GM19240 (cell line): ENCODE measurements at regions not wholly inside any gene's neighbourhood (a gene's known extent, or its start where the extent isn't known, plus 50 kb on each side); places are given as distances from the start of the nearest gene placed in this dataset.
"Not testable (repeated sequence)": the region's sequence is repeated elsewhere in the genome, so short reads cannot be mapped to it uniquely, and the experiment has no call there.

Experiments used
- DNase-seq: peaks from one replicate; pipeline ENCODE4 v3.0.0; 2011; ENCODE audit warnings: low spot score; ENCODE audit not compliant: insufficient read length

DNA sequence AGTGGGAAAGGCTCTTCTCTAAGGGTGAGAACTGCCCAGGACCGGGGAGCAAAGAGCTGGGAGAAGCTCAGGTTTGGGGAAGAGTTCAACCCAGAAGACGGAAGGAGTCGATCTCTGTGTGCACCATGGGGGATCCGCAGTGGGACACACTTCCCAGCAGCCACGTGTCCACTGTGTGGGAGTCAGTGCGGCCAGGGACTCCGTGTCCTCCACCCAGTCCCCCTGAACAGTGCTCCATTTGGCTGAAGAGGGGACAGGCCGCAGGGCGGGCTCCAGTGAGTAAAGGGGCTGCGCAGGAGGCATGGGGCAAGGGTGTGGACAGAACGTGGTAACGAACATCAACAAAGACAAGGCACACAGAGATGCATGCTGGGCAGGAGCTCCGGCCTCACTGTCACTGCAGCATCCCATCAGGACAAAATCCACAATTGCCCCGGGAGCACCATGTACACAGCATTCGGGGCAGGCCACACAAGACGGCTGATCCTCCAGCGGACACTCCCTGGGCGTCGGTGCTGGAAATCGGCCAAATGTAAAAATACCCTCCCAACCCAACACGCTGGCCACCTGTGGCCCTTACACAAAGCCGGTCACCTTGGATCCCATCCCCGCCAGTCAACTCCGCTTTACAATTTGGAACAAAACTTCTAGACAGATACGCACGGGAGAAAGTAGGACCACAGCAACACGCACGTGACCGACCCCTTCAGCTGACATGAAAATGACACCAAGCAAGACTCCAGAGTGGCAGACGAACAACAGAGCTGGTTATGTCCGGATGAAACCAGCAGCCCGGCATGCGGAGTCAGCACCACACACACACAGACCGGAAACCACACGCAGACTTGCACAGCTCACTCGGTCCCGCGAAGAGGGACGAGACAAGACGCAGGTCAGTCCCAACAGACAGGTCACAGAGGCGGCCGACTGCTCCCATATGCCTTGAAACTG lies 366.8 kb downstream of the SHANK2 start:
- DNase-seq, result no peak

DNA sequence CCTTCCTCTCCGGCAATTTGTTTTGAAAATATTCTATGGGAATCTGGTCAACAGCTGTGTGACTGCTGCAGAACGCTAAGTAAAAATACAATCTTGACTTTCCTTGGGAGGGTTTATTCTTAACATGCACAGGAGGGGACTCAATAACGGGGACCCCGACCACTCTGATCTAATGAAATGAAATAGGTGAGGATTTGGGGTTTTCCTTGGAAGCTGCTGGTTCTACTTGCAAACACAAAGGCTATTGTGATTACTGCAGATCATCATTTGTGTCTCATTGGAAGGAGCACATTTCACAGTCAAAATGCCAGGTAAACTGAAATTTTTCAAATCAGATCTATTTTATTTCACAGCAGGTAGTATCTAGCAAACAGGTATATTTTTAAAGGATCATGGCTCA lies 366.1 kb downstream of the SHANK2 start:
- no peak for DNase-seq

DNA sequence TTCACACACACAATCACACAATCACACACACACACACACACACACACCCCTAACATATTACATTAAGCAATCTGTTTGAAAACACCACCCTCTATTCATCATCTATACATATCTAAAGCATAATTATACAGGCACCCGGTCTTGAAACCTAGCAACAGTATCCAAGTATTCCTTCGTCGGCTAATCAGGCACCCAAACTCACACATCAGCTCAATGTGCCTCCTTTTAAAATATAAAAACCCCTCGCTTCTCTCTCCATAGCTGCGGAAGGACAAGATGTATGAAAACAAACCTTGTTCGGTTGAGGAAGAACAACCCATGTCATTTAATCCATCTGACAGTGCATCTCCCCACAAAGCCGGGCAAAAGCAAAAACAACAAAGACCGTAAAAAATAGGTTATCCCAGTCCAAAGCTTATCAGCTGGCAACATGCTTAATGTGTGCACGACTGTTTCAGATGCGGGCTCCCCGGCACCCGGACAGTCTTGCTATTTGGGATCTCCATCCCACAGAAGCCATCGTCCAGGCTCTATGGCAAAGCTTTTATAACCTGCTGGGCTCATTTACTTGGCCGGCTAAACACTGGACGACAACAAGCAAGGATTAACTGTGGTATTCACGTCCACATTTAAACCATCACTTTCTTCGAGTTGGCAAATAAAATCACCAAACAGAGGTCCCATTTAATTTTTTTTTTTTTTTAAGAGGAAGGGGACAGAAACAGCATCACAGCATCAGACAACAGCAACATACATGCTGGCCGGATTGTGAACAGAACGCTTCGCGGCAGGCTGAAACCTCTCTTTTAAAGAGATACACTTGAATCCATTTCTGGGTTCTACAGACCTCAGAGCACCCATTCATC lies 365.5 kb downstream of the SHANK2 start:
- DNase-seq, result no peak

DNA sequence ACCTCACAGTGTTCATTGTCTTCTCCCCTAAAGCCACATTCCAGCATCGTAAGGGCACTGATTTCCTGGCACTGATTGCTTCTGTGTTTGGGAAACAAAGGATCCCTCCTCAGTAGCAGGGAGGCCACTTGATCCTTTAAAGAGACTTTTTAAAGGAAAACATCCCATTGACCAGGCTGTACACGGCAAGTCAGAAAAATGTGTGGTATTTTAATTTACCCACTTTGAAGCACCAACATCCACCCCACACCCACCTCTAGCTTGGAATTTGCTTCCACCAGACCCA lies 364.9 kb downstream of the SHANK2 start:
- no peak for DNase-seq

DNA sequence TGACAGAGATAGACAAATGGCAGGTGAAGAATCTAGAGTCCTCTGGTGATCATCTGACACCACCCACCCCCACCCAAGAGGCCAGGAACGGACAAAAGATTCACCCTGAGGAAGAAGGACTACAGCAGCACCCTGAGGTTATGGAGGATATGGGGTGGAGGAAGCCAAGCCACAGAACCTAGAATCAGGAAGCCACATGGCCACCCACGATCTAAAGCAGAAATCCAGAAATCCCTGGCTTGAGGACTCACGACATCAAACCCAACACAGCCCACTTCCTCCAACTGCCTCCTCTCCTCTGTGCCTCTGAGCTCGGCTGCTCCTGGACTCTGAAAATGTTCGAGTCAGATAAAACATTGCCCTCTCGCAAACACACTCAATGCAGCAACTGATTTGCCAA lies 364.3 kb downstream of the SHANK2 start:
- no peak for DNase-seq

DNA sequence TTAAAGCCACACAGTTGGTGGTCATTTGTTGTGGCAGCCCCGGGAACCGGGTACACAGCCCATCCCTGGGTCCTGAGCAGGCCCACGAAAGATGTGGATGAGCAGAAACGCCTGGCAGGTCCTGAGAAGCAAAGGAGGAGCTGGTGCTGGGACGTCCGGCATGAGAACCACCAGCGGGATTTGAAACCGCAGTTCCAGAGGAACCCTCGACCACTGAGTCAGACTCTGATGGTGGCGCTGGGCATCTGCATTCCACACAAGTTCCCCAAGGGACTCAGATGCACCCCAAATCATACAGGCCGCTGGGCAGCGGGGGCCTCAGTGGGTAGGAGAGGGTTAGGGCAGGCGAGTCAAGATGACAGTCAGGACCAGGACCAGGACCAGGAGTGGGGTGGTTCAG lies 363.0 kb downstream of the SHANK2 start:
- no peak for DNase-seq

DNA sequence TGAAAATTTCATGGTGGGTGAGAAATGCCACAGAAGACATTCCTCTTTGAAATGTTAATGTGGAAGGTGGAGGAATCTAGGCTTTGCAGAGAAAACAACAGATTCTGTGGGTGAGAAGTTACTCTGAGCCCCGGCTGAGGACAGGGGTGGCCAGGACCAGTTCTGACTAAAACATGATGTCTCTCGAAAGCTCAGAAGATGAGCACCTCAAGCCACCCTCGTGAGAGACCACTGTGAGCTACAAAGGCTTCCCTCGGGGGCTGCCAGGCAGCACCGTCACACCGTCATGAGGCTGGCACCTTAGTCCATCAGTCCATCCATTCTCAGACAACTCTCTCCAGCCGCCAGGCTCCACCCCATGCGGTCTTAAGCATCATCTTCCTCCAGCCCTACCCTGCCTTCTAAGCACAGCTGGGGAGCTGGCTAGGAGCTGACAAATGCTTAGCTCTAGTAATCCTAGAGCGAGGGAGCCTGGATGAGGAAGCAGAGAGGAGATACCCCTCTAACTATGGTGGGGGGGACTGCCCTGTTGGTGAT lies 360.5 kb downstream of the SHANK2 start:
- DNase-seq, result no peak

GRCh38 chr11:70892889-70893288 lies 359.5 kb downstream of the SHANK2 start:
- no peak for DNase-seq

DNA sequence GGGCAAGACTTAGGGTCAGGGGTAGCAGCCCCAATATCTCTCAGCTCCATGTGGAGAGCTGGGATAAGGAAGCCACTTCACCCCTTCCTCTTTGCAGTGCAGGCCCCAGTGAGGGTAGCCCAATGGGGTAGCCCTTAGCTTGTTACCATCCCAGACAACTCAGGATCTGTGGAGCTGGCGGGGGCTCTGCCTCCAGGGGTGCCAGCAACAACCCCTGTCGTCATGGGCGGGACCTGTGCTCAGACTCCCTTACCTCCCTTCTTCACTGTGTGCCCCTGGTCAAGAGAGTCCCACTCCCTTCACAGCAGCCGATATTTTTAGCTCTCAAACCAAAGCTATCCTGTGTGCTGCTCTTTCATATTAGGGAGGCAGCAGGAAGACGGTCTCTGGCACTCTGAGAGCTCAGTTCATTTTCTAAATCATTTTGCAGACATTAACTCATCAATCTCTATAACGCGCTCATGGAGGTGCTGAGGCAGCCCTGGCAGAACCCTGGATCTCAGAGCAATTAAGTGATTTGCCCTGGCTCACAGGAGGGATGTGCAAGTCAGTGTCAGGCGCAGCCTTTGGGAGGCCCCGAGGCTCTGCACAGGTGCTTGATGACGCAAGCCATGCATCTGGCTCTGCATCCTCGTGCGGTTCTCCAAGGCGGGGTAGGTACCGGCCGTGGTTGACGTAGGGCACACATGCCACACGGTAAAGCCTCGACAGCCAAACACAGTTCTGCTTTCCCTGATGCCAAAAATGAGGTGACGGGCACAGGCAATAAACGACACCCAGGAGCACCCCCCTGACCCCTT lies 357.6 kb downstream of the SHANK2 start:
- no peak for DNase-seq

- no peak for DNase-seq
Measured at GRCh38 chr11:70895366-70895670, 357.1 kb downstream of the SHANK2 start.

DNA sequence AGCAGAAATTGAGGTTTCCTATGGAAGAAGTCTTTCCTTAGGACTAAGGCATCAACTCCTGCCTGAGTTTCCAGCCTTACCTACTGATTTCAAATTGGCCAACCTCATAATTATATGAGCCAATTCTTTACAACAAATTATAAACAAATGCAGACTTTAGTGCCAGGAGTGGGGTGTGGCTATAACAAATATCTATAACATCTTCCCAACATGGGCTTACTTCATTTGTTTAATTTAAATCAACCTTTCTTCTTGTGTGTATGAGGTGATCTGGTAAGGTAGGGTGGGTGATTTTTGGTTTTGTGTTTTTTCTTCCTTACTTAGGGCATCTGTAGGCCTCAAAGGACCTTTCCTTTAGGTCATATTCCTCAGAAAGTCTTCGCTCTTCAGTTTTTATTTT lies 354.9 kb downstream of the SHANK2 start:
- no peak for DNase-seq

GRCh38 chr11:70899616-70900015 lies 352.8 kb downstream of the SHANK2 start:
- no peak for DNase-seq

DNA sequence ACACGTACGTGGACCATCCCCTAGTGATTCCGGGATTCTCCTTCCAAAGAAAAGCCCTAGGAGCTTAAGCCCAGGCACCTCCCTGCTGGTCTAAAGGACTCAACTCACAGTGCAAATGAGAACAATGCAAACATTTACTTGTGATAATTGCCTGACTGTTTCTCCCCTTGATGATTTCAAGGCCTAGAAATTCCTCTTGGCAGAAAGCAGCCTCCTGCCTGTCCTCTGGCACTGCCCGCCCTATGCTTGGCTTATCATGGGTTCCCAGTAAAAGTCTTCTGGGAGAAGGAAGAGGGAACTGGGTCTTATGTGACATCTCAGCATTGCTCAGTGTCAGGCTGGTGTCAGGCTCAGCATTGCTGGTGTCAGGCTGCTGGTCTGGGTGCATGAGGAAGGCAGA lies 351.8 kb downstream of the SHANK2 start:
- DNase-seq, result no peak

DNA sequence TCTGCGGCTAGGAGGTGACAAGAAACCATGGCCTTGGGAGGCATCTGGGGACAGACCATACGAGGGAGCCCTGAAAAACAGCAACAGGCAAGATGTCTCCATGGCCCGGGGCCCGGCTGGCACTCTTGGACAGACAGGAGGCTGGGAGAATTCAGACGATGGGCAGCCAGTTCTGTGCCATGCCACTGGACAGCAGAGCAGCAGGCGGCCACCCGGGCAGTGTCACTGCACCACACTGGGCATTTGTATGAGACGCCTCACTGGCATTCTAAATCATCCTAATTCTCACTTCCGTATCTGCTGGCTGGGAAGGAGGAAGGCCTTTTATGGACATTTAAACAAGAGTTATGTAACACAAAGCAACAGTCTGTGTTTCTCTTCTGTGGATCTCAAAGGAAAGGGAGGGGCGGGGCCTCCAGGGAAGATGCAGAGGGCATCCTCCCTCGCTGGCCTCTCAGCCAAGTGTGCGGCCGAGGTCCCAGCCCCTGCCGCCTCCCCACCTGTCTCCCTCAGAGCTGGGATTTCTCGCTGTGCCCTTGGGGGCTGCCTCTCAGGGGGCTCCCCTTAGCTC lies 350.3 kb downstream of the SHANK2 start:
- no peak for DNase-seq

- not testable (repeated sequence) for DNase-seq
Measured at GRCh38 chr11:70903229-70903628, 349.1 kb downstream of the SHANK2 start.

DNA sequence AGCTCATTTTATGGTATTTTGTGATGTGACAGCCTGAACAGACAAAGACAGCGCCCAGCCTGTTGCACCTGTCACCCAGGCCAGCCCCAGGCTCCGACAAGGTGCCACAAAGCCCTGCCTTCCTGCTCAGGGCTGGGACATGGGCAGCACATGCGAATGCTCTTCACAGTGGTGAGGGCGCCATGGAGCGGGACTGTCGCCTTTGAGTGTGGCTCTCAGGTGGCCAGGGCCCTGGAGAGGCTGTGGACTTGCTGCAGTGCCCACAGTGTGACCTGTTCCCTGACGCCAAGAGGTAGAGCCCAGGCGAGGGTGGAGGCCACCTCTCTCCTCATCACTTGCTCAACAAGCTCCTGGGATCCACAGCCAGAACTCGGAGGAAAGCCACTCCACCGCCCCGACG lies 346.3 kb downstream of the SHANK2 start:
- DNase-seq, result no peak

GRCh38 chr11:70908223-70908622 lies 344.2 kb downstream of the SHANK2 start:
- DNase-seq, result no peak

DNA sequence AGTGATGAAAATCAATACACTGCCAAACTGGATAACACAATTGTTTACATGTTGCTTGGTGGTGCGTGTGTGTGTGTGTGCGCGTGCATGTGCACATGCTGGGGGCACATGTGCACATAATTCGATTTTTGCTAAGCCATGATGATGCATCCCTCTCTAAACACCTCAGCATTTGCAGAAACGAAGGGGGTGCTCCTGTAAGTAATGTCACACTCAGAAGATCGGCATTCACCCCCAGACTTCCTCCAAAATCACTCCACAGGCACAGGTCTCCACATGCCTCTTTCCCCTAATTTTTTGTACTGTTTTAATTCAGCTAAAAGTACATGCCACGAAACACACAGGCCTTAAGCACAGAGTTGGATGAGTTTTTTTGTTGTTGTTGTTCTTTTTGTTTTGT lies 341.5 kb downstream of the SHANK2 start:
- DNase-seq, result no peak

- DNase-seq, result no peak
Measured at GRCh38 chr11:70912226-70912840, 340.0 kb downstream of the SHANK2 start.

GRCh38 chr11:70913715-70914231 lies 338.6 kb downstream of the SHANK2 start:
- DNase-seq, result no peak

DNA sequence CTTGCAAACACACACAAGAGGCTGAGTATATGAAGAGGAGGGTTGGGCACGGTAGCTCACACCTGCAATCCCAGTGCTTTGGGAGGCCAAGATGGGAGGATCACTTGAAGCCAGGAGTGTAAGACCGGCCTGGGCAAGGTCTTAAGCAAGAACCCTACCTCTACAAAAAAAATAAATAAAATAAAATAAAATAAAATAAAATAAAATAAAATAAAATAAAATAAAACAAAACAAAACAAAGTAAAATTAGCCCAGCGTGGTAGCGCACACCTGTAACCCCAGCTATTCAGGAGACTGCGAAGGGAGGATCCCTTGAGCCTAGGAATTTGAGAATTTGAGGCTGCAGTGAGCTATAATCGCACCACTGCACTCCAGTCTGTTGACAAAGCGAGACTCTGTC lies 337.9 kb downstream of the SHANK2 start:
- DNase-seq, result no peak
